ENCODE measurements at regions not wholly inside any gene's neighbourhood (a gene's known extent, or its start where the extent isn't known, plus 50 kb on each side); places are given as distances from the start of the nearest gene placed in this dataset.

DNA sequence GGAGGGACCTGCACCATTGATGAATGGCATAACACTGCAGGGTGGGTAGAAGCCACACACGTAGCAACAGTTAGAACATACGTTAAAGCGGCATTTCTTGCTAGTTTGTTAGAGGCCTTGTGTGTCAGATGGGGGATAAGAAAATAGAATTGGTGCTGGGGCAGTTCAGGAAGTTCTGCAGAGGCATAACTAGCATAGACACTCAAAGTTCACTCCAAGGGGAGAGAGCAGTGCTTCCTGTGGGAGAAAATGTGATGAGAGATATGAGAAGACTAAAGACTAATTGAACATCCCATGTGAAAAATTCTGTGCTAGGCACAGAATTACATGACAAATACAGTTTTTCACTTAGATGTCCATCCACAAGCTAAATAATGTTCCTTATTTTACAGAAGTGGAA lies 327.1 kb downstream of the ZNF621 start:
- TF ChIP-seq, protein P1, sequence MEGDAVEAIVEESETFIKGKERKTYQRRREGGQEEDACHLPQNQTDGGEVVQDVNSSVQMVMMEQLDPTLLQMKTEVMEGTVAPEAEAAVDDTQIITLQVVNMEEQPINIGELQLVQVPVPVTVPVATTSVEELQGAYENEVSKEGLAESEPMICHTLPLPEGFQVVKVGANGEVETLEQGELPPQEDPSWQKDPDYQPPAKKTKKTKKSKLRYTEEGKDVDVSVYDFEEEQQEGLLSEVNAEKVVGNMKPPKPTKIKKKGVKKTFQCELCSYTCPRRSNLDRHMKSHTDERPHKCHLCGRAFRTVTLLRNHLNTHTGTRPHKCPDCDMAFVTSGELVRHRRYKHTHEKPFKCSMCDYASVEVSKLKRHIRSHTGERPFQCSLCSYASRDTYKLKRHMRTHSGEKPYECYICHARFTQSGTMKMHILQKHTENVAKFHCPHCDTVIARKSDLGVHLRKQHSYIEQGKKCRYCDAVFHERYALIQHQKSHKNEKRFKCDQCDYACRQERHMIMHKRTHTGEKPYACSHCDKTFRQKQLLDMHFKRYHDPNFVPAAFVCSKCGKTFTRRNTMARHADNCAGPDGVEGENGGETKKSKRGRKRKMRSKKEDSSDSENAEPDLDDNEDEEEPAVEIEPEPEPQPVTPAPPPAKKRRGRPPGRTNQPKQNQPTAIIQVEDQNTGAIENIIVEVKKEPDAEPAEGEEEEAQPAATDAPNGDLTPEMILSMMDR (IDR thresholded peaks at IDR 0.05; ENCODE audit: low read depth, low read length, missing control alignments) = no peak
- H3K4me3 ChIP-seq (ENCODE audit: low read depth, low read length) = no peak overlapping the region
- no peak for DNase-seq (ENCODE audit: low read depth)

DNA sequence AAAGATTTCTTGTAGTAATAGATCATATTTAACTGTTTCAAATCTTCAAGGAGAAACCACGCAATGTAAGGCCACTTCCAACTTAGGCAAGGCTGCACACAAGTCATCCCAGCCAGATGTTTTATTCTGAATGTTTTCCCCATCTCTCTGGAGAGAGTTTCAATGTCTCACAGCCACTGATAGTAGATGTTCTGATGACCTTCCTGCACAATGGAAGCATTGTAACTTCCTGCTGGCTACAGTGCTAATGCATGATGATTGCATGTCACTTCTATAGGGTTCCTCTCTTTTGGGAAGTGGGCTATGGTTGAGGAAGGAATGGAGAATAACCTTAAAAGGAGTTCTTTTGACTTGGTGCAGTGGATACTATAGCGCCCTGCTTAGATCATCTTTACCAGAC lies 328.0 kb downstream of the ZNF621 start:
- TF ChIP-seq, protein P1 (IDR thresholded peaks at IDR 0.05; ENCODE audit: low read depth, low read length, missing control alignments) = no peak
- H3K4me3 ChIP-seq (ENCODE audit: low read depth, low read length) = no peak overlapping the region
- DNase-seq (ENCODE audit: low read depth) = no peak

DNA sequence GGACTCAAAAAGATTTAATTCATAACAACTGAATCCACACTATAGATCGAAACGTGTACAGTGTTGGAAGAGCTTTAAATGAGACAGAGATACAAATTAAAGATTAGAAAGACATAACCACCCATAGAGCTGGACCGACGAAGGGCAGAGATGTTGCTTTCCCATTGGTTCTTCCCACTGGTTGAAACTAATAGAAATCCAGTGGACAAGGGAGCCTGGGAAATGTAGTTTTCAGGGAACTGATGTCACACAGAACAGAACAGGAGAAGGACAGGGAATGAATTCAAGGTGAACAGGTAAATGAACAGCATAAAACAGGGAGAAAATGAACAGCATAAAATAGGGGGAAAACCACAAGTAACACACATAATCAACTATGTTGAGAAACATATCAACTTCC lies 328.7 kb downstream of the ZNF621 start:
- no peak for DNase-seq (ENCODE audit: low read depth)
- H3K4me3 ChIP-seq (ENCODE audit: low read depth, low read length) = no peak overlapping the region
- TF ChIP-seq, protein P1 (IDR thresholded peaks at IDR 0.05; ENCODE audit: low read depth, low read length, missing control alignments) = no peak

DNA sequence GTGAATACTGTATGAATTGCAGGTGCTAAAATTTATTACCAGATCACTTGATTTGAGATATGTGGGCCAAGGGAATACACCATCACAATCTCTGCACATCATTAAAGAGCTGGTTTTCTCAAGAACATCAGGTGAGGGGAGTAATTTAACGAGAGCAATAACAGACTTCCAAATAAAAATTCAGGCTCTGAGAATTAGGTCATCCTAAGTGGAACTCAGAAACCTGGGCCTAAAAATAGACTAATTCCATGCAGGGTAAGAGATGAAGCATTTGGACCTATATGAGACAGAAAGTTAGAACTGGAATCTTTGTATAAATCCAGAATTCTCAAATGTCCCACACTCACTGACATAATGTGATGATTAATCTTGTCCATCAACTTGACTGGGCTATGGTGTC lies 331.1 kb downstream of the ZNF621 start:
- H3K4me3 ChIP-seq (ENCODE audit: low read depth, low read length) = no peak overlapping the region
- no peak for DNase-seq (ENCODE audit: low read depth)
- TF ChIP-seq, protein P1 (IDR thresholded peaks at IDR 0.05; ENCODE audit: low read depth, low read length, missing control alignments) = no peak

DNA sequence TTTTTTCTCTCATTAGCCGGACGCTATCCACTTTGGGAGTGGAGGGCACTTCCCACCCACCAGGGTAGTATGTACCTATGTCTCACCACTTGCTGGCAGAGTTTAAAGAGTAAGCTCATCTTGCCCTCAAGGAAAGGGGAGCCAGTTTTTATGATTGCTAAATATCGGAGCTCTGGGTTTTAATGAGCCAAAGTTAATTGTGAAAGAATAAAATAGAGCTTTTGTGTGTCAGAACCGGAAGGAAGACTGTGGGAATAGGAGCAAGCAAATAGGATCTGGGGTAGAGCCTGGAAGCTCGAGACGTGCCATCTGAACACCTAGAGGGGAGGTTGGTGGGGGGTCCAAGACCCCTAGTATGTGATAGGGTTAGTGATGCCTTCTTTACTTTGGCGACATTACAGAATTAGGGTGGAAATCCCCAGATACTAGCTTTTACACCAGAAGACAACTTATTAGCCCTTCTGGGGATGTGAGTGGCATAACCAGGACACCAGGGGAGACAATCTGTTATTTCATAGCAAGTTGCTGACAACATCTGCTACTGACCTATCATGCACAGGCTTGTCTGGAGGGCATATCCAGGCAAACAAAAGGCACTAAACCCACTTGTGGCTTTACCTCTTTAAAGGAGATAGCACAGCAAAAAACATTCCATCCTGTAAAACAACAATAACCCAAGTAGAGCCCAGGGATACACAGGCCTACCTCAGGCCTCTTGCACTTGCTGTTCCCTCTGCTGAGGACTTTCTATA lies 333.8 kb downstream of the ZNF621 start:
- TF ChIP-seq, protein P1 (IDR thresholded peaks at IDR 0.05; ENCODE audit: low read depth, low read length, missing control alignments) = no peak
- no peak for DNase-seq (ENCODE audit: low read depth)
- H3K4me3 ChIP-seq (ENCODE audit: low read depth, low read length) = no peak overlapping the region

DNA sequence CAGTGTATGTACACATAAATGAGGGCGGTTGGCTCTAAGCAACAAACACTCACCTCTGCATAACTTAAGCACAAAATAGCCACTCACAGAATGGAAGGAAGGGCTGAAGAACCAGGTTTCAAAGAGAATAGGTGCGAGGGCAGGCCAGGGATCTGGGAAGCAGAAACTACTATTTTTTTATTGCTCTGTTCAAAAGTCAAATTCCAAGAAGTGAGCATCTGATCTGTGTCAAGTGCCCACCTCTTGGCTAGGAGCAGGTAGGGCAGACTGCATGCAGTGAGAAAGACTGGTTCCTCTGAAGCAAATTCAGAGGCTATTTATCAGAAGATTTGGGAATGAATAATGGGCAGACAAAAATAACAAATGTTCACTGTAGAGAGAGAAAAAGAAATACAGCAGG lies 336.4 kb upstream of the CTNNB1 start:
- no peak for DNase-seq (ENCODE audit: low read depth)
- no peak overlapping the region for H3K4me3 ChIP-seq (ENCODE audit: low read depth, low read length)

More for the DNA sequence above, 336.4 kb upstream of the CTNNB1 start:
- TF ChIP-seq, protein P1 (IDR thresholded peaks at IDR 0.05; ENCODE audit: low read depth, low read length, missing control alignments) = no peak

Data from GM12864 (cell line).